Fibroblast of lung (primary cell): ENCODE measurements at regions not wholly inside any gene's neighbourhood (a gene's known extent, or its start where the extent isn't known, plus 50 kb on each side); places are given as distances from the start of the nearest gene placed in this dataset.

Experiments used
- DNase-seq, 2 donors: peaks; one replicate each; pipeline versions ENCODE4 v3.0.0 to v3.0.0-alpha.2; 2010; ENCODE audit warnings: low read depth in 2 of 2
- H2AFZ ChIP-seq: 2 replicates; pipeline ENCODE4 v1.5.1; 2012; ENCODE audit warnings: low read length, control low read depth, inconsistent platforms
- H3K27ac ChIP-seq: 2 replicates; pipeline ENCODE4 v1.5.1; 2011; ENCODE audit warnings: low read length, control low read depth; ENCODE audit not compliant: insufficient read depth
- H3K27me3 ChIP-seq: 2 replicates; pipeline ENCODE4 v1.5.1; 2011; ENCODE audit warnings: mild to moderate bottlenecking, low read length; ENCODE audit not compliant: control insufficient read depth, insufficient read depth
- H3K36me3 ChIP-seq: 2 replicates; pipeline ENCODE4 v1.5.1; 2011; ENCODE audit warnings: low read length; ENCODE audit not compliant: control insufficient read depth, insufficient read depth
- H3K4me1 ChIP-seq: 2 replicates; pipeline ENCODE4 v1.5.1; 2011; ENCODE audit warnings: low read length; ENCODE audit not compliant: control insufficient read depth, insufficient read depth; ENCODE audit errors: extremely low read depth
- H3K4me2 ChIP-seq: 2 replicates; pipeline ENCODE4 v1.5.1; 2011; ENCODE audit warnings: low read length, control low read depth; ENCODE audit not compliant: insufficient read depth; ENCODE audit errors: extremely low read depth
- H3K4me3 ChIP-seq, 4 experiments: fragments of 200-600 bp in 1 of 4; sonication (generic) in 1 of 4; replicated peaks in 1 of 4; 2 replicates each; pipeline ENCODE4 v1.5.1; 2011 to 2016; ENCODE audit warnings: low read length in 4 of 4, low read depth in 3 of 4, mild to moderate bottlenecking in 3 of 4, control low read depth in 2 of 4, inconsistent platforms in 1 of 4, mixed read lengths in 1 of 4; ENCODE audit not compliant: insufficient read depth in 1 of 4; ENCODE audit errors: control extremely low read depth in 1 of 4
- H3K79me2 ChIP-seq: 2 replicates; pipeline ENCODE4 v1.5.1; 2012; ENCODE audit warnings: mild to moderate bottlenecking, low read length, inconsistent platforms; ENCODE audit not compliant: control insufficient read depth, insufficient read depth
- H3K9ac ChIP-seq: 2 replicates; pipeline ENCODE4 v1.5.1; 2011; ENCODE audit warnings: mild to moderate bottlenecking, low read length, control low read depth; ENCODE audit not compliant: insufficient read depth
- H3K9me3 ChIP-seq: 2 replicates; pipeline ENCODE4 v1.5.1; 2012; ENCODE audit warnings: low read depth, low read length; ENCODE audit not compliant: control insufficient read depth, insufficient read depth
- H4K20me1 ChIP-seq: 2 replicates; pipeline ENCODE4 v1.5.1; 2011; ENCODE audit warnings: low read length; ENCODE audit not compliant: control insufficient read depth, insufficient read depth; ENCODE audit errors: extremely low read depth
- EZH2 ChIP-seq: IDR thresholded peaks from 2 replicates; pipeline ENCODE4 v1.5.1; 2012; ENCODE audit warnings: low read length, control low read depth, mild to moderate bottlenecking; ENCODE audit errors: missing control alignments
- TF ChIP-seq, protein P1 (sequence below), 2 donors: IDR thresholded peaks in 1 of 2; conservative IDR thresholded peaks in 1 of 2; 1 replicate in 1 of 2; 2 replicates in 1 of 2; pipeline ENCODE4 v1.5.1; 2011 to 2012; ENCODE audit warnings: low read length in 2 of 2, control low read depth in 1 of 2, inconsistent platforms in 1 of 2, low read depth in 1 of 2, mild to moderate bottlenecking in 1 of 2

DNA sequence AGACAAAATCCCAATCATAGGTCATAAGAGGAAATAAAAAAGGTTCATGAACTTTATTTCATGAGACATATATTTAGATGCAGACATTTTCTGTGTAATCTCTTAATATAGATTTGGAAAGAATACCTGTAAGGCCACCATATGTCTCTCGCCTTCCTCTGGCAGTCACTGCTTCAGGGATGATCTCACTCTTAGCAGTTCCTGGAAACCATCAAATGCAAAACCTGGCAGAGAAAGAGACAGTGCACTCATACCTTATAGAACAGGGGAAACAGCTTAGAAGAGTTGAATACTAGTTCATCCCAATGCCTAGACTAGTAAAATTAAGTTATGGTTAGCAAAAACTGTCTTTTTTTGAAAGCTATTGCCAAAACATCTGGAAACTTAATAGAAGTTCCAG is 243.3 kb downstream of the GASK1B start:
- no peak overlapping the region for H3K4me3 ChIP-seq
- no peak for DNase-seq
- no peaks in the 10 kb centered on the region for H3K79me2 ChIP-seq
- no peaks in the 10 kb centered on the region for H4K20me1 ChIP-seq
- no peaks in the 10 kb centered on the region for H3K36me3 ChIP-seq
- H3K27me3 ChIP-seq = no peaks in the 10 kb centered on the region
- H3K4me1 ChIP-seq = no peaks in the 10 kb centered on the region
- no peak overlapping the region for H3K27ac ChIP-seq
- TF ChIP-seq, protein P1, sequence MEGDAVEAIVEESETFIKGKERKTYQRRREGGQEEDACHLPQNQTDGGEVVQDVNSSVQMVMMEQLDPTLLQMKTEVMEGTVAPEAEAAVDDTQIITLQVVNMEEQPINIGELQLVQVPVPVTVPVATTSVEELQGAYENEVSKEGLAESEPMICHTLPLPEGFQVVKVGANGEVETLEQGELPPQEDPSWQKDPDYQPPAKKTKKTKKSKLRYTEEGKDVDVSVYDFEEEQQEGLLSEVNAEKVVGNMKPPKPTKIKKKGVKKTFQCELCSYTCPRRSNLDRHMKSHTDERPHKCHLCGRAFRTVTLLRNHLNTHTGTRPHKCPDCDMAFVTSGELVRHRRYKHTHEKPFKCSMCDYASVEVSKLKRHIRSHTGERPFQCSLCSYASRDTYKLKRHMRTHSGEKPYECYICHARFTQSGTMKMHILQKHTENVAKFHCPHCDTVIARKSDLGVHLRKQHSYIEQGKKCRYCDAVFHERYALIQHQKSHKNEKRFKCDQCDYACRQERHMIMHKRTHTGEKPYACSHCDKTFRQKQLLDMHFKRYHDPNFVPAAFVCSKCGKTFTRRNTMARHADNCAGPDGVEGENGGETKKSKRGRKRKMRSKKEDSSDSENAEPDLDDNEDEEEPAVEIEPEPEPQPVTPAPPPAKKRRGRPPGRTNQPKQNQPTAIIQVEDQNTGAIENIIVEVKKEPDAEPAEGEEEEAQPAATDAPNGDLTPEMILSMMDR (conservative IDR thresholded peaks at IDR 0.05 in 1 of 2, IDR thresholded peaks at IDR 0.05 in 1 of 2; ENCODE audit: low read depth in 1 of 2, low read length in 2 of 2) = no peak
- TF ChIP-seq EZH2 = no peak
- no peak overlapping the region for H3K4me2 ChIP-seq
- no peaks in the 10 kb centered on the region for H3K9me3 ChIP-seq
- H3K9ac ChIP-seq = no peak overlapping the region
- no peak overlapping the region for H2AFZ ChIP-seq

DNA sequence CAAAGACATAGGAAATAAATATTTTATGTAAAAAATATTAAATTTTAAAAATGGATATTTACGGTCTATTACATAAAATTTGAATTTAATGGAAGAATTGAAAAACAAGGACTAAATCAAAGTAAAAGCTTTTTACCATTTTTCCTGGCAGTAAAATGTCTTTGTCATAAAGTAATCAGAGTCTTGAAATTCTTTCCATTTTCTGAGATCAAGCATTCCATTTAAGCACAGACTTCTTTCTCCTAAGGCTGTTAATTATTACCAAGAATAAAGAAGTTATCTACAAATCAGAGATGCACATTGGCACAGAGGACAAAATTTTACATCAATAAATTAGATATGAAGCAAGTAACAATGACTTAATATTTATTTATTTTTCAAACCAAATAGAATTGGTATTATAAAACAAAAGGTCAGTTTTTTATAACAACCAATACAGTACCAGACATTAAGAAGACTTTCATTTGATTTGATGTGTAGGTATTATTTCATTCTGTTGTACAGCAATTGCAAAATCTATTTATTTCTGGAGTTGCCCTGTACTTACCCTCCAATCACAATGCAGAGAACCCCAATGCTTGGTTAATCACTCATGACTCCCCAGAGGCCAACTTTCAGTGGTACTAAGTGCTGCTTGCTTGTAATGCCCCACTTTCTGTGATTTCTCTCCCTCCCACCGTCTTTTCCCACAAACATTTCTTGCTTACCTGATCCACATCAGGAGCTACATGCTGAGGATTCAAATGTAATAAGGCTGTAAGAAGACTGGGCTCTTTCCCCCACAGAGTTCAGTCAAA is 254.6 kb downstream of the GASK1B start:
- H3K9me3 ChIP-seq = no peaks in the 10 kb centered on the region
- H3K4me2 ChIP-seq = no peak overlapping the region
- peak in 1 of 2 donors; percentile 10 for DNase-seq
- H3K9ac ChIP-seq = no peak overlapping the region
- no peaks in the 10 kb centered on the region for H3K4me1 ChIP-seq
- H3K27ac ChIP-seq = no peak overlapping the region
- H3K79me2 ChIP-seq = no peaks in the 10 kb centered on the region
- no peaks in the 10 kb centered on the region for H3K36me3 ChIP-seq
- no peak overlapping the region for H2AFZ ChIP-seq
- TF ChIP-seq, protein P1 (conservative IDR thresholded peaks at IDR 0.05 in 1 of 2, IDR thresholded peaks at IDR 0.05 in 1 of 2; ENCODE audit: low read depth in 1 of 2, low read length in 2 of 2) = no peak
- TF ChIP-seq EZH2 = no peak
- H3K4me3 ChIP-seq = no peak overlapping the region
- H4K20me1 ChIP-seq = no peaks in the 10 kb centered on the region
- no peaks in the 10 kb centered on the region for H3K27me3 ChIP-seq

DNA sequence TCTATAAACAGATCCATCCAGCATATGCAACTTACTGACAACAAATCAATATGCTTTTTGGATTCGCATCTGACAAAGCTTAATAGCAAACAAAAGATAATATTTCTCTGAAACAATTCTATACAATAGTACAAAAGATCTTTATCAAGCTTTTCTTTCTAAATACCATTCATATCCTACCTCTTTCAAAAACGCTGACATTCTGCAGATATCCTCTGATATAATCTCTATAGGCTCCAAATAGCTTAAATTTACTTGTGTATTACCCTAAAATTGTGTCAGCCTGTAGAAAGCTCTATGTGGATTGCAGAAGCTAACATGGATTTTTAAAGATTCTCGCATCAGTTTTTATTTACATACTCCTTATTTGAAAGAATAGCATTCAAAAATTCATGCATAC is 260.6 kb downstream of the GASK1B start:
- no peak overlapping the region for H2AFZ ChIP-seq

More for the DNA sequence above, 260.6 kb downstream of the GASK1B start:
- Histone ChIP-seq H3K9me3 (no peaks in the 10 kb centered on the region), H3K36me3 (no peaks in the 10 kb centered on the region), H4K20me1 (no peaks in the 10 kb centered on the region), H3K27ac (no peak overlapping the region), H3K4me1 (no peaks in the 10 kb centered on the region), H3K4me2 (no peak overlapping the region), H3K4me3 (no peak overlapping the region), H3K27me3 (no peaks in the 10 kb centered on the region), H3K9ac (no peak overlapping the region), H3K79me2 (no peaks in the 10 kb centered on the region)
- DNase-seq = no peak
- TF ChIP-seq, protein P1 (conservative IDR thresholded peaks at IDR 0.05 in 1 of 2, IDR thresholded peaks at IDR 0.05 in 1 of 2; ENCODE audit: low read depth in 1 of 2, low read length in 2 of 2) = no peak
- TF ChIP-seq EZH2 = no peak
